ENCODE measurements at regions not wholly inside any gene's neighbourhood (a gene's known extent, or its start where the extent isn't known, plus 50 kb on each side); places are given as distances from the start of the nearest gene placed in this dataset.

DNA sequence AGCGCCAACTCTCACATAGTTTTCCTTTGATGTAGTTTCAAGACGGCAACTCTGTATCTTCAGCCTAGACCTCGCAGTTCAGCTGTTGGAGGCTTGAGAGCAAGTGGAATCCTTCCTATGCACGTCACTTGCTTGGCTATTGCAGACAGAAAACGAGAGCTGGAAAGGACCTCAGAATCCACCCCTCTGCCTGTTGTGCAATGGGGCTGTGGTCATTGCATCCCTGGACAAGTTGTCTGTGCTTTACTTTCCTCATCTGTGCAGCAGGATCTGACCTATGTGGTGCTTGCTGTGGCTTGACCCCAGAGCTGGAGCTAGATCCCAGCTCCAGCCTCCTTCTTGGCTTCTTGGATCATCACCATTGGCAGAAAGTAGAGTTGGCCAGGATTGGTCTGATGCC lies 50.0 kb upstream of the IGSF21 start:
- Histone ChIP-seq H3K79me2 (ENCODE audit: insufficient read depth, low read length) (no peaks in the 10 kb centered on the region), H2BK12ac (ENCODE audit: insufficient read length, low read depth, low read length) (no peak overlapping the region), H3K9me3 (ENCODE audit: control insufficient read depth, low read depth, low read length) (no peaks in the 10 kb centered on the region), H3K4ac (ENCODE audit: low read depth, low read length) (no peak overlapping the region), H2BK5ac (ENCODE audit: insufficient read length, low read length) (no peak overlapping the region), H2BK15ac (ENCODE audit: low read depth, low read length) (no peak overlapping the region), H4K91ac (ENCODE audit: insufficient read length, low read depth, low read length) (no peak overlapping the region), H3K4me1 (ENCODE audit: insufficient read depth, low read length) (no peaks in the 10 kb centered on the region), H4K8ac (replicated peaks; ENCODE audit: insufficient read length, low read depth, low read length) (no peak overlapping the region), H3K23ac (ENCODE audit: insufficient read length, low read depth, low read length) (no peak overlapping the region), H3K27me3 (ENCODE audit: insufficient read depth, low read length) (no peaks in the 10 kb centered on the region), H3K23me2 (ENCODE audit: insufficient read length, low read depth, low read length, poor library complexity, severe bottlenecking) (no peaks in the 10 kb centered on the region), H2AFZ (ENCODE audit: low read length) (no peak overlapping the region), H4K5ac (ENCODE audit: insufficient read length, low read depth, low read length) (no peak overlapping the region), H3K56ac (ENCODE audit: insufficient read length, low read depth, low read length) (no peak overlapping the region), H4K20me1 (ENCODE audit: control insufficient read depth, insufficient read depth, insufficient read length) (no peaks in the 10 kb centered on the region), H2AK5ac (ENCODE audit: insufficient read length, low read length) (no peak overlapping the region), H3T11ph (ENCODE audit: low read length) (no peak overlapping the region), H2BK120ac (ENCODE audit: low read depth, low read length, poor library complexity, severe bottlenecking) (no peak overlapping the region), H3K18ac (ENCODE audit: insufficient read length, low read depth, low read length) (no peak overlapping the region), H3K9ac (ENCODE audit: extremely low read depth, insufficient read length, low read length) (no peak overlapping the region), H3K79me1 (ENCODE audit: insufficient read depth, low read depth, low read length, poor library complexity, severe bottlenecking) (no peaks in the 10 kb centered on the region), H3K14ac (ENCODE audit: insufficient read depth, low read length) (no peak overlapping the region), H3K4me2 (ENCODE audit: insufficient read depth, insufficient read length, low read length) (no peak overlapping the region), H3K27ac (ENCODE audit: insufficient read length, low read depth, low read length) (no peak overlapping the region), H2BK20ac (ENCODE audit: low read depth, low read length, poor library complexity, severe bottlenecking) (no peak overlapping the region)
- peaks cover 10 to 19% of the 10 kb centered on the region in 2 experiments; a peak in 3 of 4 replicates for H3K4me1 Mint-ChIP-seq
- H3K9me3 Mint-ChIP-seq: no peaks in the 10 kb centered on the region; a peak in 1 of 5 replicates
- no CpG with 5 or more reads among the region's 5 CpGs for WGBS (ENCODE audit: extremely low coverage, insufficient read length, low lambda C conversion rate)
- no peak overlapping the region; a peak in 1 of 7 replicates for H3K27ac Mint-ChIP-seq
- no peak overlapping the region for H3K4me3 Mint-ChIP-seq
- H3K27me3 Mint-ChIP-seq (ENCODE audit: low read depth): peaks cover 57% of the 10 kb centered on the region
- TF ChIP-seq CTCF (conservative IDR thresholded peaks at IDR 0.05): no peak
- no peak for DNase-seq
- no peaks in the 10 kb centered on the region for H3K36me3 Mint-ChIP-seq (ENCODE audit: insufficient read depth in 1 of 3, low read depth in 3 of 3)

All from H9 (cell line).